CD14-positive monocyte (primary cell): ENCODE measurements at regions not wholly inside any gene's neighbourhood (a gene's known extent, or its start where the extent isn't known, plus 50 kb on each side); places are given as distances from the start of the nearest gene placed in this dataset.

Experiments used
- DNase-seq, 3 donors: peaks; one replicate each; pipeline ENCODE4 v3.0.0-alpha.2; 2011 to 2022
- H2AFZ ChIP-seq: 2 replicates; pipeline ENCODE4 v1.6.0; 2012; ENCODE audit warnings: mild to moderate bottlenecking, low read depth, low read length, inconsistent platforms; ENCODE audit not compliant: insufficient read depth, poor library complexity, severe bottlenecking
- H3K27ac ChIP-seq, 2 donors: 1 replicate in 1 of 2; 2 replicates in 1 of 2; pipeline ENCODE4 v1.5.1; 2012 to 2013; ENCODE audit warnings: low read length in 2 of 2, control low read depth in 1 of 2, inconsistent platforms in 1 of 2, low read depth in 1 of 2, mild to moderate bottlenecking in 1 of 2
- H3K27me3 ChIP-seq, 2 donors: one replicate each; pipeline versions ENCODE4 v1.6.0 to v1.6.1; 2011 to 2013; ENCODE audit warnings: low read length in 2 of 2; ENCODE audit not compliant: control insufficient read depth in 2 of 2, insufficient read depth in 2 of 2
- H3K36me3 ChIP-seq, 2 donors: replicated peaks in 1 of 2; 1 replicate in 1 of 2; 2 replicates in 1 of 2; pipeline versions ENCODE4 v1.5.1 to v1.6.1; 2012 to 2013; ENCODE audit warnings: low read length in 2 of 2, control low read depth in 1 of 2, inconsistent platforms in 1 of 2, mild to moderate bottlenecking in 1 of 2; ENCODE audit not compliant: insufficient read depth in 2 of 2, control insufficient read depth in 1 of 2
- H3K4me1 ChIP-seq, 2 donors: 1 replicate in 1 of 2; 2 replicates in 1 of 2; pipeline versions ENCODE4 v1.5.1 to v1.6.1; 2012 to 2013; ENCODE audit warnings: low read length in 2 of 2, control low read depth in 1 of 2, inconsistent platforms in 1 of 2, mild to moderate bottlenecking in 1 of 2, moderate library complexity in 1 of 2; ENCODE audit not compliant: insufficient read depth in 2 of 2, control insufficient read depth in 1 of 2
- H3K4me2 ChIP-seq: replicated peaks from 2 replicates; pipeline ENCODE3; 2012; ENCODE audit warnings: low read length, moderate library complexity, mild to moderate bottlenecking; ENCODE audit not compliant: poor library complexity, severe bottlenecking; ENCODE audit errors: extremely low read depth
- H3K4me3 ChIP-seq, 3 experiments: fragments of 200-600 bp in 1 of 3; sonication (generic) in 1 of 3; replicated peaks in 1 of 3; 1 replicate in 2 of 3; 2 replicates in 1 of 3; pipeline ENCODE4 v1.5.1; 2011 to 2013; ENCODE audit warnings: low read length in 3 of 3, mild to moderate bottlenecking in 3 of 3, control low read depth in 2 of 3, low read depth in 2 of 3, inconsistent platforms in 1 of 3, moderate library complexity in 1 of 3
- H3K79me2 ChIP-seq: 2 replicates; pipeline ENCODE4 v1.6.0; 2012; ENCODE audit warnings: mild to moderate bottlenecking, control low read depth, inconsistent platforms, low read length, moderate library complexity; ENCODE audit not compliant: insufficient read depth
- H3K9ac ChIP-seq: 2 replicates; pipeline ENCODE4 v1.6.0; 2017; ENCODE audit warnings: low read length, mild to moderate bottlenecking; ENCODE audit not compliant: insufficient read depth, poor library complexity, severe bottlenecking
- H3K9me3 ChIP-seq, 2 donors: replicated peaks in 1 of 2; 1 replicate in 1 of 2; 2 replicates in 1 of 2; pipeline versions ENCODE4 v1.5.1 to v1.6.1; 2012 to 2013; ENCODE audit warnings: low read length in 2 of 2, control low read depth in 1 of 2; ENCODE audit not compliant: control insufficient read depth in 1 of 2, insufficient read depth in 1 of 2
- H4K20me1 ChIP-seq: 2 replicates; pipeline ENCODE4 v1.6.0; 2012; ENCODE audit warnings: mild to moderate bottlenecking, low read length, control low read depth, moderate library complexity; ENCODE audit not compliant: insufficient read depth
- H3K27ac Mint-ChIP-seq, 7 donors: one replicate each; pipeline ENCODE4 v1.8.0; 2020; ENCODE audit warnings: mild to moderate bottlenecking in 7 of 7, mixed read lengths in 7 of 7, moderate library complexity in 6 of 7, inconsistent platforms in 2 of 7
- H3K27me3 Mint-ChIP-seq, 3 donors: one replicate each; pipeline ENCODE4 v1.8.0; 2021 to 2022; ENCODE audit warnings: low read depth in 3 of 3, mild to moderate bottlenecking in 3 of 3, mixed read lengths in 3 of 3, moderate library complexity in 3 of 3, inconsistent platforms in 1 of 3
- H3K36me3 Mint-ChIP-seq, 2 donors: one replicate each; pipeline ENCODE4 v1.8.0; 2020; ENCODE audit warnings: mixed read lengths in 2 of 2, inconsistent platforms in 1 of 2, mild to moderate bottlenecking in 1 of 2
- H3K4me1 Mint-ChIP-seq: one replicate; pipeline ENCODE4 v1.8.0; 2020; ENCODE audit warnings: mild to moderate bottlenecking, mixed read lengths
- H3K4me3 Mint-ChIP-seq, 2 donors: one replicate each; pipeline ENCODE4 v1.8.0; 2020; ENCODE audit warnings: mild to moderate bottlenecking in 2 of 2, mixed read lengths in 2 of 2, moderate library complexity in 1 of 2
- H3K9me3 Mint-ChIP-seq, 7 donors: one replicate each; pipeline ENCODE4 v1.8.0; 2020 to 2022; ENCODE audit warnings: mixed read lengths in 7 of 7, mild to moderate bottlenecking in 6 of 7, moderate library complexity in 6 of 7, inconsistent platforms in 2 of 7
- CTCF ChIP-seq: fragments of 200-600 bp; IDR thresholded peaks from one replicate; pipeline ENCODE4 v1.8.0; 2022; ENCODE audit warnings: antibody characterized with exemption, mild to moderate bottlenecking
- WGBS: methylation state at CpG from one replicate; pipeline ENCODE4 v1.1.5; 2013; ENCODE audit warnings: missing lambda C conversion rate; ENCODE audit not compliant: insufficient coverage; 5-methylcytosine and 5-hydroxymethylcytosine counted together
- intact Hi-C, 2 donors: fragments of 100-400 bp; cut with micrococcal nuclease; formaldehyde crosslinking; loops; one replicate each; pipeline versions ENCODE4 v1.15.0 to v1.15.1; 2023

- Mint-ChIP-seq H3K27me3 (peaks cover 0 to 15% (median 10%) of the 10 kb centered on the region in 3 donors), H3K9me3 (peaks cover 0 to 9% (median 3%) of the 10 kb centered on the region in 7 donors), H3K4me3 (no peak overlapping the region), H3K4me1 (no peaks in the 10 kb centered on the region), H3K36me3 (no peaks in the 10 kb centered on the region), H3K27ac (no peak overlapping the region)
- Histone ChIP-seq H3K4me2 (no peak overlapping the region), H3K27ac (no peak overlapping the region), H2AFZ (no peak overlapping the region), H3K4me1 (no peaks in the 10 kb centered on the region), H3K27me3 (no peaks in the 10 kb centered on the region), H3K79me2 (no peaks in the 10 kb centered on the region), H4K20me1 (no peaks in the 10 kb centered on the region), H3K9ac (no peak overlapping the region), H3K9me3 (no peaks in the 10 kb centered on the region), H3K4me3 (no peak overlapping the region), H3K36me3 (no peaks in the 10 kb centered on the region)
- no CpG with 5 or more reads among the region's 4 CpGs for WGBS
- TF ChIP-seq CTCF, result no peak
- intact Hi-C loops, result no loop called here
- no peak for DNase-seq
Measured at GRCh38 chrX:69066966-69067525, 98.2 kb downstream of the PJA1 start.

- no peaks in the 10 kb centered on the region for H3K27me3 ChIP-seq
- no peak overlapping the region for H3K9ac ChIP-seq
- H3K9me3 Mint-ChIP-seq, result peaks cover 0 to 9% (median 3%) of the 10 kb centered on the region in 7 donors
- no peak overlapping the region for H3K27ac ChIP-seq
- 100% methylated on average over 2 of the region's 7 CpGs for WGBS
- DNase-seq, result no peak
- no peak overlapping the region for H2AFZ ChIP-seq
- H3K4me3 ChIP-seq, result no peak overlapping the region
- no peaks in the 10 kb centered on the region for H3K36me3 ChIP-seq
- no peaks in the 10 kb centered on the region for H3K4me1 ChIP-seq
- no peaks in the 10 kb centered on the region for H3K36me3 Mint-ChIP-seq
- intact Hi-C loops, result no loop called here
- H3K4me3 Mint-ChIP-seq, result no peak overlapping the region
- H3K4me1 Mint-ChIP-seq, result no peaks in the 10 kb centered on the region
- H3K27ac Mint-ChIP-seq, result no peak overlapping the region
- H3K9me3 ChIP-seq, result no peaks in the 10 kb centered on the region
- no peaks in the 10 kb centered on the region for H4K20me1 ChIP-seq
- no peaks in the 10 kb centered on the region for H3K79me2 ChIP-seq
- H3K27me3 Mint-ChIP-seq, result peaks cover 0 to 15% (median 10%) of the 10 kb centered on the region in 3 donors
- TF ChIP-seq CTCF, result no peak
- H3K4me2 ChIP-seq, result no peak overlapping the region
Measured at GRCh38 chrX:69066021-69066757, 99.1 kb downstream of the PJA1 start.
